GM12873 (cell line): ENCODE measurements at regions not wholly inside any gene's neighbourhood (a gene's known extent, or its start where the extent isn't known, plus 50 kb on each side); places are given as distances from the start of the nearest gene placed in this dataset.

ENCODE experiments used
- CTCF ChIP-seq: IDR thresholded peaks from 2 replicates; pipeline ENCODE4 v1.5.1; 2012; ENCODE audit warnings: low read depth, mild to moderate bottlenecking, moderate library complexity, low read length, control low read depth; ENCODE audit not compliant: insufficient read depth; ENCODE audit errors: missing control alignments

- TF ChIP-seq CTCF = no peak
These were observed 154.1 kb upstream of the POGK start for GRCh38 chr1:166685200-166685599.

- TF ChIP-seq CTCF = no peak
These were observed 147.8 kb upstream of the POGK start for GRCh38 chr1:166691476-166691875.

- TF ChIP-seq CTCF = no peak
These were observed 146.9 kb upstream of the POGK start for GRCh38 chr1:166692346-166692745.

- TF ChIP-seq CTCF = no peak
These were observed 146.1 kb upstream of the POGK start for GRCh38 chr1:166693158-166693557.

GRCh38 chr1:166693673-166694297, 145.5 kb upstream of the POGK start:
- TF ChIP-seq CTCF = no peak

- no peak for TF ChIP-seq CTCF
These were observed 144.2 kb upstream of the POGK start for GRCh38 chr1:166695115-166695514.

GRCh38 chr1:166698771-166699170, 140.5 kb upstream of the POGK start:
- no peak for TF ChIP-seq CTCF
